ENCODE measurements at regions not wholly inside any gene's neighbourhood (a gene's known extent, or its start where the extent isn't known, plus 50 kb on each side); places are given as distances from the start of the nearest gene placed in this dataset.

DNA sequence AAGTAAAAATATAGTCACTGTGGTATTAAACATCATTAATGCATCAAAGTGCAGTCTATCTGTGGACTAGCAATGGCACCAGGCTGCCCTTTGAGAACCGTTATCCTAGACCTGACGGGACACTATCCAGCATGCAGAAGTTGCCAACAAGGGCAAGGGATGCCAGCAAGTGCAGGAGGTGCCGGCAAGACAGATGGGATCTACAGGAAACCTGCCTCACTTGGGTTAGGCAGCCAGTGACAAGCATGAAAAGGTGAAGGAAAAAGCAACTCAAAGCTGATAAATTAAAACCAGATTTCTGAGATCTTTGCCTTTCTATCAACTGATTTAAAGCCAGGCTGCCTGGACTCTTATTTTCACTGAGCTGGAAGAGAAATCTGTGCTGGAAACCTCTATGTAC is 315.2 kb upstream of the PDE4D start:
- TF ChIP-seq, protein P1, sequence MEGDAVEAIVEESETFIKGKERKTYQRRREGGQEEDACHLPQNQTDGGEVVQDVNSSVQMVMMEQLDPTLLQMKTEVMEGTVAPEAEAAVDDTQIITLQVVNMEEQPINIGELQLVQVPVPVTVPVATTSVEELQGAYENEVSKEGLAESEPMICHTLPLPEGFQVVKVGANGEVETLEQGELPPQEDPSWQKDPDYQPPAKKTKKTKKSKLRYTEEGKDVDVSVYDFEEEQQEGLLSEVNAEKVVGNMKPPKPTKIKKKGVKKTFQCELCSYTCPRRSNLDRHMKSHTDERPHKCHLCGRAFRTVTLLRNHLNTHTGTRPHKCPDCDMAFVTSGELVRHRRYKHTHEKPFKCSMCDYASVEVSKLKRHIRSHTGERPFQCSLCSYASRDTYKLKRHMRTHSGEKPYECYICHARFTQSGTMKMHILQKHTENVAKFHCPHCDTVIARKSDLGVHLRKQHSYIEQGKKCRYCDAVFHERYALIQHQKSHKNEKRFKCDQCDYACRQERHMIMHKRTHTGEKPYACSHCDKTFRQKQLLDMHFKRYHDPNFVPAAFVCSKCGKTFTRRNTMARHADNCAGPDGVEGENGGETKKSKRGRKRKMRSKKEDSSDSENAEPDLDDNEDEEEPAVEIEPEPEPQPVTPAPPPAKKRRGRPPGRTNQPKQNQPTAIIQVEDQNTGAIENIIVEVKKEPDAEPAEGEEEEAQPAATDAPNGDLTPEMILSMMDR (CRISPR knock-in tag; IDR thresholded peaks at IDR 0.05), result no peak
- no peak for TF ChIP-seq POLR2A (IDR thresholded peaks at IDR 0.05; ENCODE audit: insufficient read depth in 1 of 2, low read depth in 2 of 2, low read length in 2 of 2)
- TF ChIP-seq ZNF20 (CRISPR knock-in tag; IDR thresholded peaks at IDR 0.05), result no peak
- TF ChIP-seq ZNF891 (CRISPR knock-in tag; IDR thresholded peaks at IDR 0.05), result no peak
- no peak for TF ChIP-seq TCF7L2 (IDR thresholded peaks at IDR 0.05; ENCODE audit: low read depth, low read length)
- TF ChIP-seq ZNF274 (CRISPR knock-in tag; IDR thresholded peaks at IDR 0.05), result no peak
- no peak for TF ChIP-seq KDM1A (CRISPR knock-in tag; IDR thresholded peaks at IDR 0.05)
- TF ChIP-seq, protein P2, sequence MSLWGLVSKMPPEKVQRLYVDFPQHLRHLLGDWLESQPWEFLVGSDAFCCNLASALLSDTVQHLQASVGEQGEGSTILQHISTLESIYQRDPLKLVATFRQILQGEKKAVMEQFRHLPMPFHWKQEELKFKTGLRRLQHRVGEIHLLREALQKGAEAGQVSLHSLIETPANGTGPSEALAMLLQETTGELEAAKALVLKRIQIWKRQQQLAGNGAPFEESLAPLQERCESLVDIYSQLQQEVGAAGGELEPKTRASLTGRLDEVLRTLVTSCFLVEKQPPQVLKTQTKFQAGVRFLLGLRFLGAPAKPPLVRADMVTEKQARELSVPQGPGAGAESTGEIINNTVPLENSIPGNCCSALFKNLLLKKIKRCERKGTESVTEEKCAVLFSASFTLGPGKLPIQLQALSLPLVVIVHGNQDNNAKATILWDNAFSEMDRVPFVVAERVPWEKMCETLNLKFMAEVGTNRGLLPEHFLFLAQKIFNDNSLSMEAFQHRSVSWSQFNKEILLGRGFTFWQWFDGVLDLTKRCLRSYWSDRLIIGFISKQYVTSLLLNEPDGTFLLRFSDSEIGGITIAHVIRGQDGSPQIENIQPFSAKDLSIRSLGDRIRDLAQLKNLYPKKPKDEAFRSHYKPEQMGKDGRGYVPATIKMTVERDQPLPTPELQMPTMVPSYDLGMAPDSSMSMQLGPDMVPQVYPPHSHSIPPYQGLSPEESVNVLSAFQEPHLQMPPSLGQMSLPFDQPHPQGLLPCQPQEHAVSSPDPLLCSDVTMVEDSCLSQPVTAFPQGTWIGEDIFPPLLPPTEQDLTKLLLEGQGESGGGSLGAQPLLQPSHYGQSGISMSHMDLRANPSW (CRISPR knock-in tag; IDR thresholded peaks at IDR 0.05; ENCODE audit: borderline replicate concordance), result no peak
- no peak for TF ChIP-seq HOXA5 (CRISPR knock-in tag; IDR thresholded peaks at IDR 0.05)
- no peak for TF ChIP-seq MZF1 (CRISPR knock-in tag; IDR thresholded peaks at IDR 0.05; ENCODE audit: borderline replicate concordance)
- TF ChIP-seq ELF4 (CRISPR knock-in tag; IDR thresholded peaks at IDR 0.05; ENCODE audit: borderline replicate concordance), result no peak
- TF ChIP-seq CEBPB (IDR thresholded peaks at IDR 0.05; ENCODE audit: borderline replicate concordance, low read depth, low read length), result no peak
- TF ChIP-seq CBX5 (CRISPR knock-in tag; IDR thresholded peaks at IDR 0.05; ENCODE audit: borderline replicate concordance), result no peak
